ENCODE measurements at regions not wholly inside any gene's neighbourhood (a gene's known extent, or its start where the extent isn't known, plus 50 kb on each side); places are given as distances from the start of the nearest gene placed in this dataset.

GRCh38 chr20:57094252-57094891 is 172.1 kb downstream of the BMP7 start:
- H4K12ac ChIP-seq (ENCODE audit: low read depth, low read length) = no peak overlapping the region
- H3K4me1 ChIP-seq (ENCODE audit: control insufficient read depth in 1 of 2, insufficient read depth in 2 of 2, low read length in 2 of 2) = no peaks in the 10 kb centered on the region
- no peak overlapping the region for H3K27ac ChIP-seq (ENCODE audit: low read depth, low read length)
- no peaks in the 10 kb centered on the region for H3K79me2 ChIP-seq (ENCODE audit: control insufficient read depth, insufficient read depth, low read length, poor library complexity)
- H2BK12ac ChIP-seq (ENCODE audit: low read length) = no peak overlapping the region
- H3K9me3 ChIP-seq (ENCODE audit: insufficient read depth, low read depth, low read length) = peaks cover 3% of the 10 kb centered on the region
- H3K18ac ChIP-seq (ENCODE audit: low read length) = no peak overlapping the region
- H2BK120ac ChIP-seq (ENCODE audit: insufficient read depth, low read length, poor library complexity) = no peak overlapping the region
- no peak overlapping the region for H3K14ac ChIP-seq (ENCODE audit: low read length)
- no peak overlapping the region for H3K4me2 ChIP-seq (ENCODE audit: low read length)
- no peak overlapping the region for H2BK5ac ChIP-seq (ENCODE audit: low read depth, low read length, poor library complexity)
- H3K23ac ChIP-seq (ENCODE audit: low read length) = no peak overlapping the region
- no peak overlapping the region for H2AK5ac ChIP-seq (ENCODE audit: low read length)
- H3K4me3 ChIP-seq (ENCODE audit: low read depth, low read length) = no peak overlapping the region
- no peaks in the 10 kb centered on the region for H3K36me3 ChIP-seq (ENCODE audit: control insufficient read depth in 1 of 2, insufficient read depth in 2 of 2, low read length in 2 of 2)
- DNase-seq = no peak
- H3K4ac ChIP-seq (ENCODE audit: low read depth, low read length) = no peak overlapping the region
- H2AFZ ChIP-seq (ENCODE audit: insufficient read depth, low read length, poor library complexity) = no peak overlapping the region
- H3K27me3 ChIP-seq (ENCODE audit: insufficient read depth, low read length) = no peaks in the 10 kb centered on the region
- no peak overlapping the region for H3K9ac ChIP-seq (ENCODE audit: low read length)
- H3K79me1 ChIP-seq (ENCODE audit: low read length) = no peaks in the 10 kb centered on the region
- WGBS (ENCODE audit: extremely low coverage, insufficient coverage, insufficient read length) = no CpG with 5 or more reads among the region's 16 CpGs
- no peak overlapping the region for H4K91ac ChIP-seq (ENCODE audit: low read depth, low read length)
- no peak overlapping the region for H4K8ac ChIP-seq (ENCODE audit: low read depth, low read length)

DNA sequence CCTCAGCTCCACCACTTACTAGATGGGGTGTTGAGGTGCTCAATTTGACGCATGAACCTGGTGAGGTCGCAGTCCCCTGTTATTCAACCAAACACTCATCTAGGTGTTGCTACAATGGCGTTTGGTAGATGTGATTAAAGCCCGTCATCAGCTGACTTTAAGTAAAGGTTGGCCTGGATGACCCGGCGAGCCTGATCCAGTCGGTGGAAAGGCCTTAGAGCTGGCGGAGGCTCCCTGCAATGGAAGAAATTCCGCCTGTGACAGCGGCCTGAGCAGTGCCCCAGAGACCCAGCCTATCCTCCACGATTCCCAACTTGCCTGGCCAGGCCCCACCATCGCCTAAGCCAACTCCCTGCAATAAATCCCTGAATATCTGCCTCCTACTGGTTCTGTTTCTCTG is 171.4 kb downstream of the BMP7 start:
- Histone ChIP-seq H2AFZ (ENCODE audit: insufficient read depth, low read length, poor library complexity) (no peak overlapping the region), H3K4me3 (ENCODE audit: low read depth, low read length) (no peak overlapping the region), H3K27me3 (ENCODE audit: insufficient read depth, low read length) (no peaks in the 10 kb centered on the region), H3K23ac (ENCODE audit: low read length) (no peak overlapping the region), H3K4me1 (ENCODE audit: control insufficient read depth in 1 of 2, insufficient read depth in 2 of 2, low read length in 2 of 2) (no peaks in the 10 kb centered on the region), H3K79me2 (ENCODE audit: control insufficient read depth, insufficient read depth, low read length, poor library complexity) (no peaks in the 10 kb centered on the region), H3K4ac (ENCODE audit: low read depth, low read length) (no peak overlapping the region), H2BK5ac (ENCODE audit: low read depth, low read length, poor library complexity) (no peak overlapping the region), H3K27ac (ENCODE audit: low read depth, low read length) (no peak overlapping the region), H2BK12ac (ENCODE audit: low read length) (no peak overlapping the region), H4K8ac (ENCODE audit: low read depth, low read length) (no peak overlapping the region), H4K12ac (ENCODE audit: low read depth, low read length) (no peak overlapping the region), H4K91ac (ENCODE audit: low read depth, low read length) (no peak overlapping the region), H3K4me2 (ENCODE audit: low read length) (no peak overlapping the region), H3K36me3 (ENCODE audit: control insufficient read depth in 1 of 2, insufficient read depth in 2 of 2, low read length in 2 of 2) (no peaks in the 10 kb centered on the region), H3K18ac (ENCODE audit: low read length) (no peak overlapping the region), H2AK5ac (ENCODE audit: low read length) (no peak overlapping the region), H2BK120ac (ENCODE audit: insufficient read depth, low read length, poor library complexity) (no peak overlapping the region), H3K79me1 (ENCODE audit: low read length) (no peaks in the 10 kb centered on the region), H3K9me3 (ENCODE audit: insufficient read depth, low read depth, low read length) (peaks cover 3% of the 10 kb centered on the region), H3K14ac (ENCODE audit: low read length) (no peak overlapping the region), H3K9ac (ENCODE audit: low read length) (no peak overlapping the region)
- WGBS (ENCODE audit: extremely low coverage, insufficient coverage, insufficient read length) = no CpG with 5 or more reads among the region's 12 CpGs
- no peak for DNase-seq

GRCh38 chr20:57095426-57095825 is 171.0 kb downstream of the BMP7 start:
- no peak overlapping the region for H4K91ac ChIP-seq (ENCODE audit: low read depth, low read length)
- no peak overlapping the region for H2BK5ac ChIP-seq (ENCODE audit: low read depth, low read length, poor library complexity)
- H3K36me3 ChIP-seq (ENCODE audit: control insufficient read depth in 1 of 2, insufficient read depth in 2 of 2, low read length in 2 of 2) = no peaks in the 10 kb centered on the region
- DNase-seq = no peak
- no peak overlapping the region for H2BK120ac ChIP-seq (ENCODE audit: insufficient read depth, low read length, poor library complexity)
- no peak overlapping the region for H3K4me2 ChIP-seq (ENCODE audit: low read length)
- no peak overlapping the region for H2AK5ac ChIP-seq (ENCODE audit: low read length)
- no peak overlapping the region for H3K18ac ChIP-seq (ENCODE audit: low read length)
- no peaks in the 10 kb centered on the region for H3K79me2 ChIP-seq (ENCODE audit: control insufficient read depth, insufficient read depth, low read length, poor library complexity)
- no peaks in the 10 kb centered on the region for H3K27me3 ChIP-seq (ENCODE audit: insufficient read depth, low read length)
- no peak overlapping the region for H4K12ac ChIP-seq (ENCODE audit: low read depth, low read length)
- H3K4me1 ChIP-seq (ENCODE audit: control insufficient read depth in 1 of 2, insufficient read depth in 2 of 2, low read length in 2 of 2) = no peaks in the 10 kb centered on the region
- no peak overlapping the region for H2BK12ac ChIP-seq (ENCODE audit: low read length)
- H3K27ac ChIP-seq (ENCODE audit: low read depth, low read length) = no peak overlapping the region
- H3K9ac ChIP-seq (ENCODE audit: low read length) = no peak overlapping the region
- H3K23ac ChIP-seq (ENCODE audit: low read length) = no peak overlapping the region
- no CpG with 5 or more reads among the region's 3 CpGs for WGBS (ENCODE audit: extremely low coverage, insufficient coverage, insufficient read length)
- H3K14ac ChIP-seq (ENCODE audit: low read length) = no peak overlapping the region
- H3K9me3 ChIP-seq (ENCODE audit: insufficient read depth, low read depth, low read length) = peaks cover 6% of the 10 kb centered on the region
- H3K79me1 ChIP-seq (ENCODE audit: low read length) = no peaks in the 10 kb centered on the region
- H2AFZ ChIP-seq (ENCODE audit: insufficient read depth, low read length, poor library complexity) = no peak overlapping the region
- H4K8ac ChIP-seq (ENCODE audit: low read depth, low read length) = no peak overlapping the region
- no peak overlapping the region for H3K4ac ChIP-seq (ENCODE audit: low read depth, low read length)
- no peak overlapping the region for H3K4me3 ChIP-seq (ENCODE audit: low read depth, low read length)

DNA sequence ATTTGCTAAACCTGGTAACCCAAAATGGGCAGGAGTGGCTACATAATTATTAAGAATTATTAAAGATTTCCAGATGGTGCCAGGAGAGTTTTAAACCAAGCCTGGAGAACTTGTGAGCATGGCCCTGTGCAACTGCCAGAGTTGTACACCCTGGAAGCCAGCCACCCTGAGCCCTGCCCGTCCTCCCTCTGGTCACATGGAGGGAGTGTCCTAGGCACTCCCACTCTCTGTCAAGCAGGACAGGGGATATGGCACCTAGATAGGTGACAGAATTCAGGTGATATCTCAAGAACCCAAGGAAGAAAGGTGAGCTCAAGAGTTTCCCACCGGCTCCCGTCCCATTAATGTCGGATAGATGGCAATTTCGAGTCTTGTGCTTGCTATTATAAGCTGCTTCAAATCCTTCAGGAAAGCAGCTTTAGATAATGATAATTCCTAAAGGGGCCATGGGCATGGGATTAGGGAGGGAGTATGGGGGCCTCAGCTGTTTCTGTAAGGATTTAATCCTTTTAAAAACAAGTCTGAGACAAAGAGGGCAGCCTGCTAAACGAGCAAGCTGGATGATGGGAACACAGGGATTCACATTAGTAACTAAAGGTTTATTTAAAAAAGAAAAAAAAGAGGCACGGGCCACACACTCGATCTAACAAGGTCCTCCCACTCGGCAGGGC is 169.1 kb downstream of the BMP7 start:
- no peak overlapping the region for H4K8ac ChIP-seq (ENCODE audit: low read depth, low read length)
- H2BK120ac ChIP-seq (ENCODE audit: insufficient read depth, low read length, poor library complexity) = no peak overlapping the region
- no peak overlapping the region for H4K91ac ChIP-seq (ENCODE audit: low read depth, low read length)
- H3K27ac ChIP-seq (ENCODE audit: low read depth, low read length) = no peak overlapping the region
- no peak for DNase-seq
- no peaks in the 10 kb centered on the region for H3K79me2 ChIP-seq (ENCODE audit: control insufficient read depth, insufficient read depth, low read length, poor library complexity)
- no peak overlapping the region for H4K12ac ChIP-seq (ENCODE audit: low read depth, low read length)
- H3K9ac ChIP-seq (ENCODE audit: low read length) = no peak overlapping the region
- H3K14ac ChIP-seq (ENCODE audit: low read length) = no peak overlapping the region
- no peak overlapping the region for H3K4ac ChIP-seq (ENCODE audit: low read depth, low read length)
- no peak overlapping the region for H2BK5ac ChIP-seq (ENCODE audit: low read depth, low read length, poor library complexity)
- H3K9me3 ChIP-seq (ENCODE audit: insufficient read depth, low read depth, low read length) = peaks cover 4% of the 10 kb centered on the region
- no peak overlapping the region for H2AK5ac ChIP-seq (ENCODE audit: low read length)
- H2AFZ ChIP-seq (ENCODE audit: insufficient read depth, low read length, poor library complexity) = no peak overlapping the region
- no peaks in the 10 kb centered on the region for H3K36me3 ChIP-seq (ENCODE audit: control insufficient read depth in 1 of 2, insufficient read depth in 2 of 2, low read length in 2 of 2)
- H2BK12ac ChIP-seq (ENCODE audit: low read length) = no peak overlapping the region
- H3K79me1 ChIP-seq (ENCODE audit: low read length) = no peaks in the 10 kb centered on the region
- H3K4me3 ChIP-seq (ENCODE audit: low read depth, low read length) = no peak overlapping the region
- H3K27me3 ChIP-seq (ENCODE audit: insufficient read depth, low read length) = no peaks in the 10 kb centered on the region
- no peaks in the 10 kb centered on the region for H3K4me1 ChIP-seq (ENCODE audit: control insufficient read depth in 1 of 2, insufficient read depth in 2 of 2, low read length in 2 of 2)
- no peak overlapping the region for H3K4me2 ChIP-seq (ENCODE audit: low read length)
- H3K18ac ChIP-seq (ENCODE audit: low read length) = no peak overlapping the region
- no peak overlapping the region for H3K23ac ChIP-seq (ENCODE audit: low read length)
- WGBS (ENCODE audit: extremely low coverage, insufficient coverage, insufficient read length) = no CpG with 5 or more reads among the region's 9 CpGs
